OCI-LY7 (cell line): ENCODE measurements at regions not wholly inside any gene's neighbourhood (a gene's known extent, or its start where the extent isn't known, plus 50 kb on each side); places are given as distances from the start of the nearest gene placed in this dataset.

Experiments used
- BruUV-seq: library from RNA; stranded (reverse); fragments of 400-500 nt; replicated peaks from 2 replicates; lab custom pipeline; 2021; lab: Mats Ljungman, UMichigan
- CTCF ChIA-PET: fragments of 300-600 bp; sonication (Branson Sonifier 250); formaldehyde crosslinking; loops from one replicate; lab custom pipeline; 2022; ENCODE audit warnings: antibody characterized with exemption; ENCODE audit not compliant: unreplicated experiment; lab: Charles Lee
- POLR2A ChIA-PET: fragments of 300-600 bp; sonication (Branson Sonifier 250); formaldehyde crosslinking; loops from one replicate; lab custom pipeline; 2022; ENCODE audit warnings: antibody characterized with exemption; lab: Charles Lee
- DNase-seq: peaks from one replicate; pipeline ENCODE4 v3.0.0-alpha.2; 2015; ENCODE audit warnings: low spot score
- H2AFZ ChIP-seq: fragments of 200-600 bp; sonication (generic), shearing (Covaris generic); 2 replicates; pipeline ENCODE4 v1.6.1; 2014; ENCODE audit warnings: mild to moderate bottlenecking, antibody characterized with exemption, low read length, moderate library complexity
- H3K27ac ChIP-seq: fragments of 200-600 bp; sonication (generic); 2 replicates; pipeline ENCODE4 v1.5.1; 2014; ENCODE audit warnings: mixed run types, low read depth, mild to moderate bottlenecking, moderate library complexity, low read length, inconsistent platforms; ENCODE audit not compliant: poor library complexity, severe bottlenecking
- H3K36me3 ChIP-seq: fragments of 200-600 bp; sonication (generic); 2 replicates; pipeline ENCODE4 v1.6.1; 2014; ENCODE audit warnings: mild to moderate bottlenecking, antibody characterized with exemption, low read length, moderate library complexity, mixed read lengths; ENCODE audit not compliant: insufficient read depth
- H3K4me1 ChIP-seq: fragments of 200-600 bp; sonication (generic); 2 replicates; pipeline ENCODE4 v1.5.1; 2014; ENCODE audit warnings: mild to moderate bottlenecking, low read length; ENCODE audit not compliant: insufficient read depth, poor library complexity, severe bottlenecking
- H3K4me2 ChIP-seq: fragments of 200-600 bp; sonication (generic); 2 replicates; pipeline ENCODE4 v1.6.1; 2014; ENCODE audit warnings: mild to moderate bottlenecking, low read length
- H3K4me3 ChIP-seq: fragments of 200-600 bp; sonication (generic); 2 replicates; pipeline ENCODE4 v1.5.1; 2014; ENCODE audit warnings: mild to moderate bottlenecking, low read depth, low read length; ENCODE audit not compliant: poor library complexity, severe bottlenecking
- H3K79me2 ChIP-seq: fragments of 200-600 bp; sonication (generic); 2 replicates; pipeline ENCODE4 v1.6.1; 2016; ENCODE audit warnings: low read depth, mild to moderate bottlenecking, low read length, moderate library complexity, mixed read lengths; ENCODE audit not compliant: insufficient read depth
- H3K9me2 ChIP-seq: fragments of 200-600 bp; sonication (generic); 2 replicates; pipeline ENCODE4 v1.6.1; 2016; ENCODE audit warnings: mild to moderate bottlenecking, low read length, mixed read lengths; ENCODE audit not compliant: insufficient read depth
- H3K9me3 ChIP-seq: fragments of 200-600 bp; sonication (generic); 2 replicates; pipeline ENCODE4 v1.6.1; 2014; ENCODE audit warnings: mild to moderate bottlenecking, mixed run types, low read length, mixed read lengths
- H4K20me1 ChIP-seq: fragments of 200-600 bp; sonication (generic); 2 replicates; pipeline ENCODE4 v1.6.1; 2014; ENCODE audit warnings: mild to moderate bottlenecking, antibody characterized with exemption, low read length, moderate library complexity, mixed read lengths; ENCODE audit not compliant: insufficient read depth
- EZH2phosphoT487 ChIP-seq: fragments of 200-600 bp; sonication (generic); IDR thresholded peaks from 2 replicates; pipeline ENCODE4 v1.6.1; 2018; ENCODE audit warnings: low read depth, borderline replicate concordance, mild to moderate bottlenecking, mixed run types, antibody characterized with exemption, low read length, moderate library complexity, mixed read lengths
- intact Hi-C: fragments of 100-400 bp; cut with micrococcal nuclease; formaldehyde crosslinking; loops from one replicate; pipeline ENCODE4 v1.10.0; 2022; ENCODE audit not compliant: unreplicated experiment
- TF ChIP-seq, protein P1 (sequence below): fragments of 200-600 bp; sonication (generic); conservative IDR thresholded peaks from 2 replicates; pipeline ENCODE4 v1.5.1; 2014; ENCODE audit warnings: mild to moderate bottlenecking, antibody characterized with exemption, low read length, moderate library complexity, mixed read lengths

GRCh38 chr14:97299661-97300060, 502.5 kb downstream of the VRK1 start:
- intact Hi-C loops = no loop called here

GRCh38 chr14:97301931-97302559, 504.9 kb downstream of the VRK1 start:
- TF ChIP-seq, protein P1, sequence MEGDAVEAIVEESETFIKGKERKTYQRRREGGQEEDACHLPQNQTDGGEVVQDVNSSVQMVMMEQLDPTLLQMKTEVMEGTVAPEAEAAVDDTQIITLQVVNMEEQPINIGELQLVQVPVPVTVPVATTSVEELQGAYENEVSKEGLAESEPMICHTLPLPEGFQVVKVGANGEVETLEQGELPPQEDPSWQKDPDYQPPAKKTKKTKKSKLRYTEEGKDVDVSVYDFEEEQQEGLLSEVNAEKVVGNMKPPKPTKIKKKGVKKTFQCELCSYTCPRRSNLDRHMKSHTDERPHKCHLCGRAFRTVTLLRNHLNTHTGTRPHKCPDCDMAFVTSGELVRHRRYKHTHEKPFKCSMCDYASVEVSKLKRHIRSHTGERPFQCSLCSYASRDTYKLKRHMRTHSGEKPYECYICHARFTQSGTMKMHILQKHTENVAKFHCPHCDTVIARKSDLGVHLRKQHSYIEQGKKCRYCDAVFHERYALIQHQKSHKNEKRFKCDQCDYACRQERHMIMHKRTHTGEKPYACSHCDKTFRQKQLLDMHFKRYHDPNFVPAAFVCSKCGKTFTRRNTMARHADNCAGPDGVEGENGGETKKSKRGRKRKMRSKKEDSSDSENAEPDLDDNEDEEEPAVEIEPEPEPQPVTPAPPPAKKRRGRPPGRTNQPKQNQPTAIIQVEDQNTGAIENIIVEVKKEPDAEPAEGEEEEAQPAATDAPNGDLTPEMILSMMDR = no peak
- TF ChIP-seq EZH2phosphoT487 = no peak
- Histone ChIP-seq H4K20me1 (no peaks in the 10 kb centered on the region), H3K9me3 (no peaks in the 10 kb centered on the region), H2AFZ (no peak overlapping the region), H3K4me2 (no peak overlapping the region), H3K4me1 (no peaks in the 10 kb centered on the region), H3K4me3 (no peak overlapping the region), H3K36me3 (no peaks in the 10 kb centered on the region), H3K79me2 (no peaks in the 10 kb centered on the region), H3K27ac (no peak overlapping the region), H3K9me2 (no peaks in the 10 kb centered on the region)
- POLR2A ChIA-PET = no interaction called here
- no TSS peak for BruUV-seq
- intact Hi-C loops = no loop called here
- CTCF ChIA-PET = no interaction called here
- no peak for DNase-seq

More at GRCh38 chr14:97299661-97300060, 502.5 kb downstream of the VRK1 start:
- no peak for TF ChIP-seq EZH2phosphoT487
- TF ChIP-seq, protein P1 = 0 out of 2 replicates have a peak, but pooled peaks have one; percentile 23
- no peak overlapping the region for H3K27ac ChIP-seq
- no peak overlapping the region for H3K4me2 ChIP-seq
- H3K9me3 ChIP-seq = no peaks in the 10 kb centered on the region
- no peak overlapping the region for H3K4me3 ChIP-seq
- DNase-seq = no peak
- no peaks in the 10 kb centered on the region for H4K20me1 ChIP-seq
- H2AFZ ChIP-seq = no peak overlapping the region
- H3K4me1 ChIP-seq = no peaks in the 10 kb centered on the region
- ChIA-PET POLR2A (no interaction called here), CTCF (no interaction called here)
- H3K79me2 ChIP-seq = no peaks in the 10 kb centered on the region
- H3K36me3 ChIP-seq = no peaks in the 10 kb centered on the region
- no peaks in the 10 kb centered on the region for H3K9me2 ChIP-seq
- BruUV-seq = no TSS peak

DNA sequence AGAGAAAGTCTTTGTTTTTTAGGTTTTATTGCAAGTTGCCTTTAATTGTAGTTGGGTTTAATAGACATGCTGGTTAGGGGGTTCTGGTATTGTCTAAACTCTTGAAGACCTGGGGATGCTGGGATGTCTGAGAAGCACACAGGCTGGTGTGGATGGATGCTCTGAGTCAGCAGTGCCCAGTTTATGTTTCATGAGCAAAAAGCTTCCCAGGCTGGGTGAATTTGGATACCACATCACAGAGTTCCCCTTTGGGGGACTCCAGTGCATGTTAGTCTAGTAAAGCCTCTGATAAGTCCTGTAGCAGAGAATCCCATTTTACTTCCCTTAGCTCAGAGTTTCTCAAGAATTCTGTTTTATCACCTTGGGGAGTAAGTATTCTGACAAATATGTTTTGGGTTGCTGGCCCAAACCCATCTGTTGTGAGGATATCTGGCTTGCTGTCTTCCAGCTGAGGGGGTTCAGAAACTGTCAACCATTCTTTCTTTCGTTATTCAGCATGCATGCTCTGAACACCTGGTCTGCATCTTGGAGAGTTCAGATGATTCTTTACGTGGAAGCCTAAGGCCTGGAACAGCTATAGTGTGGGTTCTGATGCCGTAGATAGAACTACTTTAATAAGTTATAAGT, 509.1 kb downstream of the VRK1 start:
- POLR2A ChIA-PET = no interaction called here
- no peaks in the 10 kb centered on the region for H3K9me3 ChIP-seq
- H3K4me1 ChIP-seq = no peaks in the 10 kb centered on the region
- intact Hi-C loops = no loop called here
- no peaks in the 10 kb centered on the region for H3K79me2 ChIP-seq
- H3K4me3 ChIP-seq = no peak overlapping the region
- no TSS peak for BruUV-seq
- CTCF ChIA-PET = interaction anchor here (0.5 kb wide), 1 partner anchor 153 kb away, joined by 3 read pairs; no protein-coding TSS in a partner anchor
- no peak overlapping the region for H2AFZ ChIP-seq
- H3K4me2 ChIP-seq = no peak overlapping the region
- TF ChIP-seq, protein P1 = no peak
- TF ChIP-seq EZH2phosphoT487 = no peak
- H3K27ac ChIP-seq = no peak overlapping the region
- no peaks in the 10 kb centered on the region for H4K20me1 ChIP-seq
- DNase-seq = no peak
- no peaks in the 10 kb centered on the region for H3K36me3 ChIP-seq
- H3K9me2 ChIP-seq = no peaks in the 10 kb centered on the region
